NB4 (cell line): ENCODE measurements at regions not wholly inside any gene's neighbourhood (a gene's known extent, or its start where the extent isn't known, plus 50 kb on each side); places are given as distances from the start of the nearest gene placed in this dataset.

Experiments used
- CTCF ChIP-seq: IDR thresholded peaks from one replicate; pipeline ENCODE4 v1.5.1; 2012; ENCODE audit warnings: low read depth, low read length
- MYC ChIP-seq: IDR thresholded peaks from 2 replicates; pipeline ENCODE4 v1.6.1; 2011; ENCODE audit warnings: low read depth, low read length
- POLR2A ChIP-seq: IDR thresholded peaks from 2 replicates; pipeline ENCODE4 v1.6.1; 2011; ENCODE audit warnings: mild to moderate bottlenecking; ENCODE audit not compliant: insufficient read length; ENCODE audit errors: extremely low read depth

- no peak for TF ChIP-seq POLR2A
- no peak for TF ChIP-seq CTCF
- TF ChIP-seq MYC: no peak
Measured at GRCh38 chrX:78603908-78604307, 55.2 kb downstream of the RTL3 start.
